Activated CD8-positive, alpha-beta memory T cell treated with anti-CD3 and anti-CD28 coated beads for 24 hours (primary cell): ENCODE measurements at regions not wholly inside any gene's neighbourhood (a gene's known extent, or its start where the extent isn't known, plus 50 kb on each side); places are given as distances from the start of the nearest gene placed in this dataset.

Experiments used
- DNase-seq: peaks from one replicate; pipeline ENCODE4 v3.0.0-alpha.2; 2020

- no peak for DNase-seq
Observed at GRCh38 chr4:175951794-175952193, 113.8 kb upstream of the WDR17 start.

DNA sequence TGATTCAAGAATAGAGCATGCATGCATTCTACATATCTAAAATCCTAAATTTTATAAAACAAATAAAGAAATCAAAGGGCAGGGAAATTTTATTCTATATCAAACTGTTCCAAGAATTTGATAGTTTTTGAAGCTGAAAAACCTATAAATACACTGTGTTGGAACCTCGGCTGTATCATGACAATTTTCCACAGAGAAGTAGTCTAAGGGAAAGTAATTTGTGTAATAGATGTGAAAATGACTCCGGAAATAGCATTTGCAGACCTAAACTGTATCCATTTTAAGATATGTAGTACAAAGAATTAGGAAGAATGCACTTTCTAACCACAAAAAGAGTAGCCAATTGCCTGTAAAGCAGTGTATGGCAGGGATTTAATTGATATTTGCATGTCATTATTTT is 112.5 kb upstream of the WDR17 start:
- no peak for DNase-seq

DNA sequence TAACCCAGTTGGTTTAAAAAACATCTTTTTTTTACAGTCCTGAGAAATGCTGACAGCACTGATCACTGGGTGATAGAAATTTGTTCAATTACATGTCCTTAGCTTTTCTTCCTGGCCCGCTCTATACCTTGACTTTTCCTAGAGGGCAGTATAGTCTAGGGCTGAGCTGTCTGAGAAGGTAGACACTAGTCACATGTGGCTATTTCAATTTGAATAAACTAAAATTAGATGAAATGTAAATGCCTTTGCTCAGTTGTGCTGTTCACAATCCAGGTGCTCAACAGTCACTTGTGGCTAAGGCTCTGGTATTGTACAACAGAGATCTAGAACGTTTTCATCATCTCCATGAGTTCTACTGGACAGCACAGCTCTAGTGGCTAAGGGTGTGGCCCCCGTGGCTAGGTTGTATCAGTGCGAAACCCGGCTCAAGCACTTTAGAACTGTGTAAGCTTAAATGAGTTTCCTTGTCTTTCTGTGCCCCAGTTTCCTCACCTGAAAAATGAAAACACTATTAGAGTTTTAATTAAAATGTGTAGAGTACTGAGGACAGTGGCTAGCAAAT is 111.6 kb upstream of the WDR17 start:
- DNase-seq: no peak

DNA sequence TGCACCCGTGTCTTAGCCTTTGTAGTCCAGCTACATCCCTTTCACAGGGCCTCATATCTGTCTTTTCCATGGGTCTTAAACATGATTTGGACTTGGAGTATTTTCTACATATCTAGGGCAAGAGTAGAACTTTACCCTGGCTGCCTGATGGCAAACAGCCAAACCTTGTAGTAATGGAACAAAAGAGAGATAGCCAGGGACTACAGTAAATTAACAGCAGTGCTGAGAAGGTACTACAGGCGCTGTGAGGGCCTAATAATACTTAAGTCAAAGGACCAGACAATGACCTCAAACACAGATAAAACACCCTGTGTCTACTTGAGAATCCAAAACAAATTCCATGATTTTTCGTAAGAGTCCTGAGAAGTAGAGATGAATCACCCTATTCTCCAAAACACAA is 111.0 kb upstream of the WDR17 start:
- DNase-seq: no peak

- no peak for DNase-seq
Observed at GRCh38 chr4:175961604-175962003, 104.0 kb upstream of the WDR17 start.

GRCh38 chr4:175970072-175970471 is 95.6 kb upstream of the WDR17 start:
- no peak for DNase-seq

- DNase-seq: no peak
Observed at GRCh38 chr4:175970724-175971123, 94.9 kb upstream of the WDR17 start.

GRCh38 chr4:175971388-175972179 is 94.1 kb upstream of the WDR17 start:
- no peak for DNase-seq

GRCh38 chr4:175973027-175973923 is 92.4 kb upstream of the WDR17 start:
- no peak for DNase-seq

DNA sequence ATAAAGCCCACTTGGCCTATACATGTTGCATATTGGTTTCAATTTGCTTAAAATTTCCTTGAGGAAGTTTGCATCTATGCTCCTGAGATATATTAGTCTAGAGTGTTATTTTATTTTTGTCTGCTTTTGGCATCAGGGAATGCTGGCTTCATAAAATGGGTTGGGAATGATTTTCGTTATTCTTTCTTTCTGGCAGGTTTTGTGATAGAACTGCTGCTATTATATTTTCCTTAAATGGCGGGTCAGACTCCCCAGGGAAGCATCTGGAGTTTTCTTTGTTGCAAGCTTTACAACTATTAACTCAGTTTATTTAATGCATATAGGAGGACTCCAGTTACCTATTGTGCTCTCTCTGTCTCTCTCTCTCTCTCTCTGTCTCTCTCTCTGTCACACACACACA is 82.0 kb upstream of the WDR17 start:
- no peak for DNase-seq

GRCh38 chr4:175986668-175987067 is 79.0 kb upstream of the WDR17 start:
- no peak for DNase-seq

DNA sequence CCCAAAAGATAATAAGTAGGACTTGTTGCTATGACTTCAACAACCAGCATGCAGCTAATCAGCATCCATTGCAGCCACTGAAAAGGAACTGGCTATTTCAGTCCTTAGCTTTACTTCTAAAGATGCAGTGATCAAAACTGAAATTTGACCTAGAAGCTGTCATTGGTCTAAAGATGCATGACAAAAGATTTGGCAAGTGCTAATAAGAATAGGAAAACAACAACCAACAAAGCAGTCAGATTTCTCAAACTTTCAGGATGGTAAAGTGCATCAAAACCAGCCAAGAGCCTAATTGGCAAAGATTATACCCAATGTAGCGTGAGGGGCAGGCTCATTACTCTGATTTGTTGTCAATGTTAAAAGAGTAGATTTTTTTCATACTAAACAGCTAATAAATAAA is 77.1 kb upstream of the WDR17 start:
- no peak for DNase-seq

GRCh38 chr4:175996206-175996605 is 69.4 kb upstream of the WDR17 start:
- no peak for DNase-seq

DNA sequence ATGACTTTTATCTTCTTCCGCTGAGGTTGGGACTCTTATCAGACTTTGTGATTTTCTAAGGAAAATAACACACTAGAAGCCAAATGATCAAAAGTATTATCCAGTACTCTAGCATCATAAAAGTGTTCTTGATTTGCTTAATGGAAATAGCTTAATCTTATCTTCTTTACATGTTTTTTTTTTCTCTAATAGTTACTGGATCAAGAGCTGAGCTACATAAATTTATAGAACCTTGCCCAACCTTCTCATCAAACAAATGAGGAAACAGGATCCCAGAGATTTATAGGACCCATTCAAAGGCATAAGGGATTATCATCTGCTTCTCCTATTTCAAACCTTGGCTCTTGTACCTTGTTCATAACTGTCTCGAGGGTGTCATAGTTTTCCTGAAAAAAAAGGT is 68.3 kb upstream of the WDR17 start:
- no peak for DNase-seq

GRCh38 chr4:175998782-175999181 is 66.9 kb upstream of the WDR17 start:
- no peak for DNase-seq

GRCh38 chr4:175999944-176000343 is 65.7 kb upstream of the WDR17 start:
- DNase-seq: no peak

DNA sequence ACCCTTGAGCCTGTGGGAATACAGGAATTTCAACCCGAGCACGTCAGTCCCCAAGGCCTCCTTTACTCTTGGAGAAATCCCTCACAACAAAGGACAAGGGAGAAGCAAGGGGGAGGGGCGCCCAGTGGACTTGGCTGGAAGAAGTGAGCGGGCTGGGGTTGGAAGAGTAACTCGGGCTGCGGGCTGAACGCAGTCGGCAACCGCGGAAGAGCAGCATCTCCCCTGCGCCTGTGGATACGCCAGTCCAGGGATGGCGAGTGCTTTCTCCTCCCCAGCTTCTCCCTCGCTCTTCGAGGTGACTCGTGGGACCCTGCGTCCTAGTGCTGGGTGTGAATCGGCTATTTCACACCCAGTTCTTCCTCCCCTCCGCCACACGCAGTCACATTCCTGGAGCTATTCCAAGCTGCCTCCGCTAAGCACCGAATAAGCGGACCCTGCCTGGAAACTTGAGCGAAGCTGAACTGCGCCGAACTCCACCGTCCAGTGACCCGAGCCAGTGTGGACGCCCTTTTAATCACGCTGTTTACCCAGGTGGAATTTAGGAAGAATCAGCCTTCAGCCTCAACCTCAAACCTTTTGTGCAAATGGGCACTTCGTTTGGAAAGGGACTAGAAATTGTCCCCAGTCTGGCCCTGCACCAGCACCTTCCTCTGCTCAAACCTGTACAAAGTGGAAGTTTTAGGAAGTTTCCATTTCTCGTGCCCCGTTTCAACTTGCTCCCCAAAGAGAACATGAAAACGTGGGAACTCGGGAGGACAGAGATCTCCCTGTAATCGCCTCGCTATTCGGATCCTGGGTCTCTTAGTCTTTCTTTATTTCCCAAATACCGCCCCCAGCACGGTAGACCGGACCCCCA is 64.3 kb upstream of the WDR17 start:
- DNase-seq: no peak

- peak; percentile 55 for DNase-seq
Observed at GRCh38 chr4:176002007-176002613, 63.5 kb upstream of the WDR17 start.

DNA sequence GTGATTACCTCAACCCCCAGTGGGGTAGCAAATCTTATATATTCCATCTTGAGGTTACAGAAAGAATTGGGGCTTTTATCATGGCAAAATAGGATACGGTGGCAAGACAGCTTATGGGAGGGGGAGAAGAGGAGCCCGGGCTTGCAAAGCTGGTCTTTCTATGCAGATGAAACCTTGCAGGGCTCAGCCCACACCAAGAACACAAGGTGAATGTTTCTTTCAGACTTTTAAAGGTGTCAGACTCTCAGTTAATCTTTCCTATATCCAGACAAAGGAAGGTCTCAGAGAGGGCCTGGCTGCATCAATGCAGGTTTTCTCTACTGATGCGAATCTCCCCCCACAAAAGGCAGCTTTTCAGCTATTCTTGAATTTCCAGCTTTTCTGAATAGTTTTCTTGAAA is 59.9 kb upstream of the WDR17 start:
- no peak for DNase-seq

- DNase-seq: no peak
Observed at GRCh38 chr4:176009254-176009653, 56.4 kb upstream of the WDR17 start.

DNA sequence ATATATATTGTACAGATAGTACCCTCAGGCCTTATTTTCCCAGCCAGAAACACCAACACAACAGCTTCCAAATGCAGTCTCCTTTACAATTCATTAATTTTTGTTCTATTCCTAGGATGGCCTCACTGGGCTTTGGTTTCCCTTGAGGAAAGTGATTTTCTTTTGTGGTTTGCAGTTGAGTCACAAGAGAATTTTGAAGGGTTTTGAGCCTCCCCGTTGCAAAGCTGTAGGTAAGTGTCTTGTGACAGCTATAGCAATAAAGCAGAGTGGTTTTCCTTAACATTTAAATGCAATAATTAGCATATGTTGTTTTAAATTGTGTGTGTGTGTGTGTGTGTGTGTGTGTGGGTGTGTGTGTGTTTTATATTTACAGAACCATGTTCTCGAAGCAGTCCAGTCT is 54.1 kb upstream of the WDR17 start:
- DNase-seq: no peak

DNA sequence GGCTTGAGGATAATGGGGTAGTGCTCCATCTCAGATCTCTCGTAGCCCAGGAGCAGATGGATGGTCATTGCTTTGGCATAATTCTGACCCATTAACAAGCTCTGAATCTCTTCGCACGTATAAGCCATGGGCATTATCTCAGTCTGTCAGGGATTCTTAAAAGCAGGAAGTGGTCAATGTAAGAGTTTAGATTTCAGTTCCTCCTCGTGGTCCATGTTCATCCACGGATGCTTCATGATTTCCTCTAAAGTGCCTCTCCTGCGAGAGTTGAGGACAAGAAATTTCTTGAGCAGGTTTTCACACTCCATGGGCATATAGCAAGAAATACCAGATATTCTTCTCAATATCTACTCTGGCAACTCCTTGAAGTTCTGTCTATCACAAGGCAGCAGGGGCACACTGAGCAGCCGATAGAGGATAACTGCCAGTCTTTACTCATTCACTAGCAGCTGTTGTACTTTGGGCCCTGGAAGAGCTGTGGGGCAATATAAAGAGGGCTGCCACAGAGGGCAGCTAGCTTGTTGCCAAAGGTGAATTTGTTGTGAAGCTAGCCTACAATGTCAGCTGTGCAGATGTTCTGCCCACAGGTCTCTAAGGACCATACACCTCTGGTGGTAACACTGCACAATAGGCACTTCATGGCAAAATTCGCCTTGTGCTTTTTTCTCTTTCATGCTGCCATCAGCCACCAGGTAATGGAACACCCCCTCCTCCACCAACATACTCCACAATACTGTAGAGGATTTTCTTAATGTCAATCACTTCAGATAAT is 52.0 kb upstream of the WDR17 start:
- no peak for DNase-seq
